OCI-LY7 (cell line): ENCODE measurements at regions not wholly inside any gene's neighbourhood (a gene's known extent, or its start where the extent isn't known, plus 50 kb on each side); places are given as distances from the start of the nearest gene placed in this dataset.

Experiments used
- CTCF ChIP-seq: fragments of 200-600 bp; sonication (generic); conservative IDR thresholded peaks from 2 replicates; pipeline ENCODE4 v1.5.1; 2014; ENCODE audit warnings: mild to moderate bottlenecking, antibody characterized with exemption, low read length, moderate library complexity, mixed read lengths
- EZH2phosphoT487 ChIP-seq: fragments of 200-600 bp; sonication (generic); IDR thresholded peaks from 2 replicates; pipeline ENCODE4 v1.6.1; 2018; ENCODE audit warnings: low read depth, borderline replicate concordance, mild to moderate bottlenecking, mixed run types, antibody characterized with exemption, low read length, moderate library complexity, mixed read lengths

DNA sequence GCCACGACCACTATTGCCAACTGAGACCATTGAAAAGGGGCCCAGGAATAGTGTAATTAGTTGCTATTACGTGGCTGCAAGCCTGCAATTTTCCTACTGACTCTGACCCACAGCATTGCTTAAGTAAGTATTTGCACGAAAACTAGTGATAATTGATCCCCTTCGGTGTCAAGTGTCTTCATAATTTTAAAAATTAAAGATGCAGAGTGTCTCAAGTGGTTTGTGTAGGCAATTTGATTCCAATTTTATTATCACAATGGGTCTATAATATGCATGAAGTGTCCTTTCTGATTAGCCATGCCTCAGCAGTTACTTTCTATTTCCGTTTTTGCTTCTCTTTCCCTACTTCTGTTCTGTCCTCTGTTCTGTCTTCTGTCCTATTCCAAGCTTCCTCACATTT is 259.2 kb downstream of the C3orf38 start:
- TF ChIP-seq CTCF, result no peak
- no peak for TF ChIP-seq EZH2phosphoT487
